AG04450 (cell line): ENCODE measurements at regions not wholly inside any gene's neighbourhood (a gene's known extent, or its start where the extent isn't known, plus 50 kb on each side); places are given as distances from the start of the nearest gene placed in this dataset.

Source experiments
- CTCF ChIA-PET: fragments of 300-600, 350-600 bp; formaldehyde crosslinking; extraction: SDS; loops from one replicate; lab custom pipeline; 2022; ENCODE audit warnings: antibody characterized with exemption, inconsistent platforms; lab: Charles Lee
- POLR2A ChIA-PET: fragments of 350-600 bp; formaldehyde crosslinking; extraction: SDS; loops from one replicate; lab custom pipeline; 2021; ENCODE audit warnings: antibody characterized with exemption, inconsistent platforms; lab: Yijun Ruan, JAX
- DNase-seq: peaks from one replicate; pipeline ENCODE4 v3.0.0-alpha.2; 2011; ENCODE audit warnings: low read depth, low spot score
- H3K27ac ChIP-seq: one replicate; pipeline ENCODE4 v1.5.1; 2012; ENCODE audit warnings: low read depth, low read length, control low read depth
- H3K27me3 ChIP-seq: one replicate; pipeline ENCODE4 v1.6.0; 2012; ENCODE audit warnings: low read length; ENCODE audit not compliant: control insufficient read depth, insufficient read depth
- H3K4me3 ChIP-seq: 2 replicates; pipeline ENCODE4 v1.5.1; 2011; ENCODE audit warnings: mild to moderate bottlenecking, low read depth, low read length, control low read depth
- H3K9me3 ChIP-seq: 2 replicates; pipeline ENCODE4 v1.5.1; 2012; ENCODE audit warnings: low read length; ENCODE audit not compliant: control insufficient read depth, insufficient read depth
- TF ChIP-seq, protein P1 (sequence below): IDR thresholded peaks from 2 replicates; pipeline ENCODE4 v1.5.1; 2011; ENCODE audit warnings: low read depth, low read length, control low read depth, inconsistent platforms

DNA sequence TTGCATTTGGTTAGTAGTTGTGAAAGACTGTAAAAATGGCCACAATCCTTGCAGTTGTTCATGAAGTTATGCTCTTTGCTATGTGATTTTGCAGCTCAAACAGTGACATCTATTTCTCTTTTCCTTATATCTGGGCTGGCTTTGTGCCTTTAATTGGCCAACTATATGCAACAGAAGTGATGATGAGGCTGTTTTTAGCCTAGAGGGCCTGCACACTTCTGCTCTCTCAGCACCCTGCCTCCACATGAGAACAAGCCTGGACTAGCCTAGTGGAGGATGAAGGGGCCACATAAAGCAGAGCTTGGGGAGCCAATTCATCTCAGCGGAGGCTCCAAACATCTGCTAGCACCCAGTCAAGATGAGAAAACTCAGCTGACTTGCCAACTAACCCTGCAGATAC lies 339.8 kb downstream of the OMA1 start:
- TF ChIP-seq, protein P1, sequence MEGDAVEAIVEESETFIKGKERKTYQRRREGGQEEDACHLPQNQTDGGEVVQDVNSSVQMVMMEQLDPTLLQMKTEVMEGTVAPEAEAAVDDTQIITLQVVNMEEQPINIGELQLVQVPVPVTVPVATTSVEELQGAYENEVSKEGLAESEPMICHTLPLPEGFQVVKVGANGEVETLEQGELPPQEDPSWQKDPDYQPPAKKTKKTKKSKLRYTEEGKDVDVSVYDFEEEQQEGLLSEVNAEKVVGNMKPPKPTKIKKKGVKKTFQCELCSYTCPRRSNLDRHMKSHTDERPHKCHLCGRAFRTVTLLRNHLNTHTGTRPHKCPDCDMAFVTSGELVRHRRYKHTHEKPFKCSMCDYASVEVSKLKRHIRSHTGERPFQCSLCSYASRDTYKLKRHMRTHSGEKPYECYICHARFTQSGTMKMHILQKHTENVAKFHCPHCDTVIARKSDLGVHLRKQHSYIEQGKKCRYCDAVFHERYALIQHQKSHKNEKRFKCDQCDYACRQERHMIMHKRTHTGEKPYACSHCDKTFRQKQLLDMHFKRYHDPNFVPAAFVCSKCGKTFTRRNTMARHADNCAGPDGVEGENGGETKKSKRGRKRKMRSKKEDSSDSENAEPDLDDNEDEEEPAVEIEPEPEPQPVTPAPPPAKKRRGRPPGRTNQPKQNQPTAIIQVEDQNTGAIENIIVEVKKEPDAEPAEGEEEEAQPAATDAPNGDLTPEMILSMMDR, result no peak
- ChIA-PET POLR2A (no interaction called here), CTCF (no interaction called here)
- Histone ChIP-seq H3K4me3 (no peak overlapping the region), H3K27ac (no peak overlapping the region), H3K27me3 (no peaks in the 10 kb centered on the region), H3K9me3 (no peaks in the 10 kb centered on the region)
- DNase-seq, result no peak

DNA sequence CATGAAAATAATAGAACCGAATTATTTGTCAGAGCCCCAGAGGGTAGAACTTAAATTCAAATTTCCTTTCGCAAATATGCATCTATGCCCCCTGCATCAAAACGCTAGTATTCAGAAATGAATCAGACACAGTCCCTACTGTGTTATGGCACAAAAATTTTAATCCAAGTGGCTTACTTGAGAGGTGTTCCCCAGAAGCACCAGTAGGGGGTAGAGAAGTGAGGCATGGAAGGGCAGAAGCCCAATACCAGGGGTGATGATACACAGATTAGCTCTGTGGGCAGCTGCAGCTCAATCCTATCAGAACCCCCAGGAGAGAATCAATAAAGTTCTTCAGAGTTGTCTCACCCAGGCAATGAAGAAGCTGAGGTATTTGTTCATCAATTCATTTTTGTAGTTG lies 342.2 kb downstream of the OMA1 start:
- Histone ChIP-seq H3K4me3 (no peak overlapping the region), H3K27ac (no peak overlapping the region), H3K27me3 (no peaks in the 10 kb centered on the region), H3K9me3 (no peaks in the 10 kb centered on the region)
- DNase-seq, result no peak
- TF ChIP-seq, protein P1, result peak; percentile 29
- POLR2A ChIA-PET, result interaction anchor here (0.6 kb wide), 1 partner anchor 17 kb away, joined by 6 read pairs; no protein-coding TSS in a partner anchor
- CTCF ChIA-PET, result no interaction called here

- H3K27ac ChIP-seq, result no peak overlapping the region
- POLR2A ChIA-PET, result no interaction called here
Observed at GRCh38 chr1:58201492-58202106, 344.9 kb downstream of the OMA1 start.

GRCh38 chr1:58200437-58200836 lies 346.1 kb downstream of the OMA1 start:
- TF ChIP-seq, protein P1, result no peak
- no peak for DNase-seq
- Histone ChIP-seq H3K4me3 (no peak overlapping the region), H3K9me3 (no peaks in the 10 kb centered on the region), H3K27me3 (no peaks in the 10 kb centered on the region), H3K27ac (no peak overlapping the region)
- ChIA-PET POLR2A (no interaction called here), CTCF (no interaction called here)

More at GRCh38 chr1:58201492-58202106, 344.9 kb downstream of the OMA1 start:
- DNase-seq, result no peak
- TF ChIP-seq, protein P1, result no peak
- Histone ChIP-seq H3K4me3 (no peak overlapping the region), H3K9me3 (no peaks in the 10 kb centered on the region), H3K27me3 (no peaks in the 10 kb centered on the region)
- CTCF ChIA-PET, result no interaction called here

GRCh38 chr1:58197811-58198210 lies 348.7 kb downstream of the OMA1 start:
- TF ChIP-seq, protein P1, result no peak
- Histone ChIP-seq H3K4me3 (no peak overlapping the region), H3K9me3 (no peaks in the 10 kb centered on the region), H3K27me3 (no peaks in the 10 kb centered on the region), H3K27ac (no peak overlapping the region)
- CTCF ChIA-PET, result no interaction called here
- no peak for DNase-seq
- POLR2A ChIA-PET, result interaction anchor here (0.6 kb wide), 1 partner anchor 140 kb away, joined by 3 read pairs; no protein-coding TSS in a partner anchor
